ENCODE measurements at regions not wholly inside any gene's neighbourhood (a gene's known extent, or its start where the extent isn't known, plus 50 kb on each side); places are given as distances from the start of the nearest gene placed in this dataset.

- TF ChIP-seq CREB1 (CRISPR knock-in tag; IDR thresholded peaks at IDR 0.05; ENCODE audit: low read depth) = no peak
- TF ChIP-seq EZH2 (IDR thresholded peaks at IDR 0.05; ENCODE audit: low read depth, unreplicated experiment) = no peak
- TF ChIP-seq CTCF (conservative IDR thresholded peaks at IDR 0.05; ENCODE audit: low read depth in 2 of 2) = no peak
- no peak for TF ChIP-seq STAT1 (IDR thresholded peaks at IDR 0.05; ENCODE audit: unreplicated experiment)
Measured at GRCh38 chr7:145168427-145168826, 332.6 kb upstream of the TPK1 start.

Data from GM23338 (cell line).